ENCODE measurements at regions not wholly inside any gene's neighbourhood (a gene's known extent, or its start where the extent isn't known, plus 50 kb on each side); places are given as distances from the start of the nearest gene placed in this dataset.
A peak's percentile ranks its signal among the peaks of the same experiment; 100 is the strongest.

GRCh38 chr9:103913899-103914298, 180.2 kb upstream of the SMC2 start:
- DNase-seq (ENCODE audit: low spot score) = no peak

DNA sequence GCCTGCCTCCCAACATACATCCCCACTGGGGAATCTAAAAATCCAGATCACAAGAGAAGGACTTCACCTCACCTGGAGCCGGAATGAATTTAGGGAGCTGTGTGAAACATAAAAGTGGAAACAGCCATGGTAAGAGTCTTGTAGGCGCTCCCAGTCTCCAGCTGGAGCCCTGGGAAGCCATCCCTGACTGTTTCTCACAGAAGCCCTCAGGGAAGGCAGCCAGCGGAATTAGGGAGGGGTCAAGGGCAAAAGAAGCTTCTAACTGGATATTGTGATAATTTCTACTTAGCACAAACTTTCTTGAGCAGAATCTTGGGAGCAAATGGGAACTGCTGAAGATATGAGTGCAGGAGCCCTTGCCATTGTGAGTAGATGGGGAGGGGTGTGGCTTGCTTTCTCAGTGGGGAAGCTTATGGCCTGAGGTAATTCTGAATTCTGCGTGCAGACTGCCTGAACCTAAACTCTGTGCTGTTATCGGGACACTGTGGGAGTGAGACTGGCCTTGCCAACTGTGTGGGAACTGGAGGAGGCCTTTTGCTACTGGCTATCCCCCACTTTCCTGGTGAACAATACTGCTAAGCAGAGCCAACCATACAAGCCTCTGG, 174.4 kb upstream of the SMC2 start:
- no peak for DNase-seq (ENCODE audit: low spot score)

DNA sequence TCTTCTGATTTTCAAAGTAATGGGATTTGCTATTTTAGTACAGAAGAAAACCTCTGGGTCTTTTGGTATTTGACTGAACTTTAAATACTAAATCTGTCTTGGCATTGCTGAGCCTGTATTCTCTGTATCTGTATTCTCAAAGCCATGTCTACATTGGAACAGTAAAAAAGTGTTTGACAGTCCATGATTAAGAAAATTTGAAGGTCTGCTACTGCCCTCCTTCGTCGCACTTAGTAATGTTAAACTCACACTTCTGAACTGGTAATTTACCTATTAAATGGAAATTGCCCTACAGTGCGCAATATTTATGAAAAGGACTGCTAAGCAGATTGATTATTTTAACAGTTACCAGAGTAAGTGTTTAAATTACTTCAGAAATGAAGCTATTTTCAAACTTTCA, 165.7 kb upstream of the SMC2 start:
- DNase-seq (ENCODE audit: low spot score) = no peak

DNA sequence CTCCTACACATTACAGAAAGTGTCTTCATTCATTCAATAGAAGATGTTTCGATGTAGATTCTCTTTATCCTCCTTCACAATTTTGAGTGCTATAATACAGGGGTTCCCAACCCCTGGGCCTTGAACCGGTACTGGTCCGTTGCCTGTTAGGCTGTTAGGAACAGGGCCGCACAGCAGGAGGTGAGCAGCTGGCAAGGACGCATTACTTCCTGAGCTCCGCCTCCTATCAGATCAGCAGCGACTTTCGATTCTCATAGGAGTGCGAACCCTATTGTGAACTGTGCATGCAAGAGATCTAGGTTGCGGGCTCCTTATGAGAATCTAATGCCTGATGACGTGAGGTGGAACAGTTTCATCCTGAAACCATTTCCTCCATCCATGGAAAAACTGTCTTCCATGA, 153.0 kb upstream of the SMC2 start:
- DNase-seq (ENCODE audit: low spot score) = peak; percentile 43

DNA sequence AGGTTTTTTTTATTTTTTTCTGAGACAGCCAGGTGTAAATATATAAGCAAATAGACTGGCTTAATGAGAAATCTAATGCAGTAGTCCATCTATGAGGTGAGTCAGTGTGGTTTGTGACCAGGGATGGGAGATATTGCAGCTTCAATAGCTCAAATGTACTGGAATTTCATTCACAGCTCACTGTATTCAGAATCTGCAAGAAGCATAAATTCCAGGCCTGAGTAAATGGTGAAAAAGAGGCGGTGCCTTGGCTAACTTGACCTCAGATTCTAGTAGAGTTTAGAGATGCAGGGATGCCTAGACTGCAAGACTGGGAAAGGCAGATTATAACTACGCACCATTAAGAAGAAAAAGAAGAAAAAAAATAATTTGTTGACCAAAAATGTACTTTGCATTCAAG, 151.9 kb upstream of the SMC2 start:
- DNase-seq (ENCODE audit: low spot score) = no peak

DNA sequence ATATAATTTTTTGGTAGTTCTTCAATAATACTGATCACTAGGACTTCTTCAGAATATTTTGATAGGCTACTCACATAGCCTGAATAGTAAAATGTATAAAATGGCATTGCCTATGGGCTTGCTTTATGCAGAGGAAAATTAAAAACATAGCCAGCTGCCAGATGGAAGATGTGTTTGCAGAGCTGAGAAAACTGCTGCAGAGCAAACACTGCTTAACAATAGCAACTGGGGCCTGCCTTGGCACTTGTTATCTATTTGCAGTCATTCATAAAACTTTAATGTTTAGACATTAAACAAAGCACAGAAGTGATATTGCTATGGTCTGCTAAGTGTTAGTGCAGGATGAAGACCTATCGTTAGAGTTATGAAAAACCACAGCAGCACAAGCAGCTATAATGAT, 151.5 kb upstream of the SMC2 start:
- no peak for DNase-seq (ENCODE audit: low spot score)

- no peak for DNase-seq (ENCODE audit: low spot score)
Observed at GRCh38 chr9:103949096-103949495, 145.0 kb upstream of the SMC2 start.

GRCh38 chr9:103977163-103977562, 116.9 kb upstream of the SMC2 start:
- no peak for DNase-seq (ENCODE audit: low spot score)

DNA sequence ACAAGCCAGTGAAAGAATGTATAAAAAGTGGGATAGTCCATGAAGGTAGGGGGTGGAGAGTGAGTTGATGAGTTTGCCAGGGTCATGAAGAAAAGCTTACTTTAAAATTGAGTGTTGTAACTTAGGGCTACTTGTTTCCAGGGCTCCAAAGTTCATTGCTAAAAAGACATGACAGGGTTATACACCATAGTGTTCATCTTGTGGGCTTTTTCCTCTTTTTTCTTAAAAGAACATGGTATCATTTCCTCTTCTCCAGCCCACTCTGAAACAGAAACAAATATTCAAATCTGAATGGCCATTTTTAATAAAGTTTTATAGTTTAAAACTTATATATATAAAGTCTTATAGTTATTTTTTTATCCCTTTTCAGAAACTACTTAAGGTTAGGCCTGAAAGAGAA, 115.7 kb upstream of the SMC2 start:
- DNase-seq (ENCODE audit: low spot score) = no peak

DNA sequence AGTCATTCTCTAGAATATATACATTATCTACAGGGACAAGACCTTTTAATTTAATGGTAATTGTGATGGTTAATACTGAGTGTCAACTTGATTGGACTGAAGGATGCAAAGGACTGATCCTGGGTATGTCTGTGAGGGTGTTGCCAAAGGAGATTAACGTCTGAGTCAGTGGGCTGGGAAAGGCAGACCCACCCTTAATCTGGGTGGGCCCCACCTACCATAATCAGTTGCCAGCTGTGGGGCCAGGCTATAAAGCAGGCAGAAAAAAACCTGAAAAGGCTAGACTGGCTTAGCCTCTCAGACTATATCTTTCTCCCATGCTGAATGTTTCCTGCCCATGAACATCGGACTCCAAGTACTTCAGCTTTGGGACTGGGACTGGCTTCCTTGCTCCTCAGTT, 112.2 kb upstream of the SMC2 start:
- no peak for DNase-seq (ENCODE audit: low spot score)

GRCh38 chr9:103985077-103985476, 109.0 kb upstream of the SMC2 start:
- no peak for DNase-seq (ENCODE audit: low spot score)

DNA sequence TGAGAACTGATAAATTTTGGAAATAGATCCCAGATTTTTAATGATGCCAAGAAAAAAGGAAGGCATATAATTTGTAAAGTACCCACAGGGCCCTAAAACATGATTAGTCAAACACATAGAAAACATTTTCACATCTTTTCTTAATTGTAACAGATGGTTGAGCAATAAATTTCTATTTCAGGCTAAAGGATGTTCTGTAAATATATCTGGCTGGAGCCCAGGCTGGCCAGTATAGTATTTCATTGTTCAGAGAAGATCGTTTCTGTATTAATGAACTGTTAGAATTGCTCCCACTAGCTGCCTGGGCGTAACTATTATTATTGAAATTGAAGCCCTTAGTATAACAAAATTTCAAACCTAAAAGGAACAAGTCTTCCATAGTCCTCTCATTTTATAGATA, 105.3 kb upstream of the SMC2 start:
- DNase-seq (ENCODE audit: low spot score) = no peak

GRCh38 chr9:103990311-103990710, 103.8 kb upstream of the SMC2 start:
- DNase-seq (ENCODE audit: low spot score) = no peak

- DNase-seq (ENCODE audit: low spot score) = no peak
Observed at GRCh38 chr9:103991001-103991400, 103.1 kb upstream of the SMC2 start.

- no peak for DNase-seq (ENCODE audit: low spot score)
Observed at GRCh38 chr9:103991698-103992097, 102.4 kb upstream of the SMC2 start.

GRCh38 chr9:103992938-103993579, 101.0 kb upstream of the SMC2 start:
- no peak for DNase-seq (ENCODE audit: low spot score)

DNA sequence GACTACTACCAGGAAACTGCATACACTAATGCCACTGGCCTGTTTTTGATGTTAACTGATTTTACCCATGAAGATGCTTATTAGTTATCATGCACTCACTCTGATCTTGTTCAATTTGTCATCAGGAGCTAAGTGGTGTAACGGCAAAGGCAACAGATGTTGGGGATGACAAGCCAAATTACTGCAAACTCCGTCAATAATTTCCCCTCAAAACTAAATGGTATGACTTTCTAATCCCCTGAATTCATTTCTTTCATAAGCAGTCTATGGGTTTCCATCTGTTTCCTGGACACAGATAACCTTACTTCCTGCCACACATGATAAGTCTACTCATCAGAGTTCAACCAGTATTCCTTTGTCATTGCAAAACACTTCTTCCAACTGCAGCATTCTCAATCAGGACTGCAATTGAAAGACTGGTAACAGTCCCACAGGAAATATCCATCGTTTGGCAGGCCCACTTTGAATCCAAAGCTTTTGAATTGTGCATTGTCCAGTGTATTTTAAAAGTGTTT, 96.2 kb upstream of the SMC2 start:
- no peak for DNase-seq (ENCODE audit: low spot score)

DNA sequence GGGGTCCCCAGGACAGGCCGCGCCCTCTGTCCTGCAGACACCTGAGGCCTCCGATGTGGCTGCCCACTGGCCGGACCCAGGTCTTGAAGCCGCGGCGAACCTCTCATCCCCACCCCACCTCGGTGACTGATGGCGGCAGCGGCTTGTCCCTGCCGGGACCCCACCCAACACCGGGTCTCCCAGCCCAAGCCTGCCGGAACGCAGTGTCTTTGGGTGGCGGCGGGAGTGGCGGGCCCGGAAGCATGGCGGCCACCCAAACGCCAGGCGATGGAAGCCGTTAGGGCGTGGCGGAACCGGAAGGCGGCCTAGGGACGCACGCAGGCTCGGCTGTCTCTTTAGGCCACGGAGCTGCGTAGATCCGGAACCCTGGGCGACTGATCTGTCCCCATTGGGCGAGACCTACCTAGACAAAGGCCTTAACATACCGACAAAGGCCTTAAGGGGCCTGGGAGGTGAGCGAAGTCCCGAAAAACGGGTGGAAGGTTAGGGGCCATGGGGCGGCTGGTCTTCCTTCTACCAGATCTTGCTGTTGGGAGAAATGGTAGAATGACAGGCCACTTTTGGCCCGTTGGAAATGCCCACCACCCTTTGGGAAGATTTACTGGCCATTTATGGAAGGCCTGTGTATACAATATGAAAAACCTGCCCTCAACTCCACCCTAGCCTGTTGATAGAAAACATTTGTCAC, 94.6 kb upstream of the SMC2 start:
- DNase-seq (ENCODE audit: low spot score) = no peak

DNA sequence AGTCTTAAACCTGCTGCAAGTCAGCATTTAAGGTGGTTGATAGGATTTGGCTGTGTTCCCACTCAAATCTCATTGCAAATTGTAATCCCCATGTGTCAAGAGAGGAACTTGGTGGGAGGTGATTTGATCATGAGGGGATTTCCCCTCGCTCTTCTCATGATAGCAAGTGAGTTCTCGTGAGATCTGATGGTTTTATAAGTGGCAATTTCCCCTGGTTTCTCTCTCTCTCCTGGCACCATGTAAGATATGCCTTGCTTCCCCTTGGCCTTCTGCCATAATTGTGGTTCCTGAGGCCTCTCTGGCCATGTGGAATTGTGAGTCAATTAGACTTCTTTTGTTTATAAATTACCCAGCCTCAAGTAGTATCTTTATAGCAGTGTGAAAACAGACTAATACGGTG, 84.3 kb upstream of the SMC2 start:
- peak; percentile 46 for DNase-seq (ENCODE audit: low spot score)

DNA sequence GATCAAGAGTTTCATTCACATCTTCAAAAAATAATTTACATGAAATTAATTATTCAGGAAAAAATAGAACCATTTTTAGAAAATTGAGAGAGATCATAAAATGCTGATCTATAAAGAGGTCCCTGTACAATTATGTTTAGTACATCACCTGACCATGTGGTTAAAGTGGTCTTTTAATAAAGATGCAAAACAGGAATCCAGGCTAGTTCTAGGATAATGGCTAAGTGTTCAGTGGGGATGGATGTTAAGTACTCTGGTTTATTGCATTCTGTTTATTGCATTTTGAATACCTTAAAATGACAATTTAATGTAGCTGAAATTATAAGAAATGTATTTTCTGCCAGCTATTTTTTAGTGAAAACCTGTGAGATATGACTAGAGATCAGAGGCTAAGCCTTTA, 72.0 kb upstream of the SMC2 start:
- no peak for DNase-seq (ENCODE audit: low spot score)

DNA sequence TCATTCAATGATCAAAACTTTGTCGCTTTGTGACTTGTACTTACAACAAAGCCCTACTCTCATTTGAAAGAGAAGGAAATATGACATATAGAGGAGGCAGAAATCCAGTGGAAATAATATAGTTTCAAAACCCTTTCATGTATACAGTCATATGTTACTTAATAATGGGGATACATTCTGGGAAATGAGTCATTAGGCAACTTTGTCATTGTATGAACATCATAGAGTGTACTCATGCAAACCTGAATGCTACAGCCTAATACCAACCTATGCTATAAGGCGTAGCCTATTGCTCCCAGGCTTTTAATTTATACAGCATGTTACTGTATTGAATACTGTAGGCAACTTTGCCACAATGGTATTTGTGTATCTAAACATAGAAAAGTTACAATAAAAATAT, 69.0 kb upstream of the SMC2 start:
- DNase-seq (ENCODE audit: low spot score) = no peak

GRCh38 chr9:104025945-104026344, 68.2 kb upstream of the SMC2 start:
- DNase-seq (ENCODE audit: low spot score) = no peak

- no peak for DNase-seq (ENCODE audit: low spot score)
Observed at GRCh38 chr9:104027295-104027694, 66.8 kb upstream of the SMC2 start.

Measured in H4 (cell line).